CD4-positive, alpha-beta T cell treated with Interferon alpha-2 for 1 hour (primary cell): ENCODE measurements at regions not wholly inside any gene's neighbourhood (a gene's known extent, or its start where the extent isn't known, plus 50 kb on each side); places are given as distances from the start of the nearest gene placed in this dataset.
"Not testable (repeated sequence)": the region's sequence is repeated elsewhere in the genome, so short reads cannot be mapped to it uniquely, and the experiment has no call there.

Experiments used
- DNase-seq, 2 donors: peaks; one replicate each; pipeline ENCODE4 v3.0.0-alpha.2; 2020 to 2022

- DNase-seq, result no peak
Measured at GRCh38 chr7:65453341-65454030, 79.8 kb downstream of the ZNF92 start.

- no peak for DNase-seq
Measured at GRCh38 chr7:65454469-65454868, 80.8 kb downstream of the ZNF92 start.

GRCh38 chr7:65455050-65455449 is 81.4 kb downstream of the ZNF92 start:
- DNase-seq, result not testable (repeated sequence)

GRCh38 chr7:65457705-65458104 is 84.0 kb downstream of the ZNF92 start:
- no peak for DNase-seq

GRCh38 chr7:65459438-65459837 is 85.8 kb downstream of the ZNF92 start:
- DNase-seq, result no peak

- DNase-seq, result no peak
Measured at GRCh38 chr7:65462148-65462716, 88.6 kb downstream of the ZNF92 start.

- no peak for DNase-seq
Measured at GRCh38 chr7:65463184-65463583, 89.5 kb downstream of the ZNF92 start.

GRCh38 chr7:65469919-65470558 is 96.4 kb downstream of the ZNF92 start:
- not testable (repeated sequence) for DNase-seq

- no peak for DNase-seq
Measured at GRCh38 chr7:65471587-65471986, 97.9 kb downstream of the ZNF92 start.

- no peak for DNase-seq
Measured at GRCh38 chr7:65475040-65475726, 101.5 kb downstream of the ZNF92 start.

GRCh38 chr7:65475734-65476319 is 102.2 kb downstream of the ZNF92 start:
- DNase-seq, result peak; percentile 48 to 65

GRCh38 chr7:65477326-65477725 is 103.7 kb downstream of the ZNF92 start:
- DNase-seq, result no peak

GRCh38 chr7:65489260-65489767 is 115.7 kb downstream of the ZNF92 start:
- no peak for DNase-seq

GRCh38 chr7:65496697-65497096 is 123.0 kb downstream of the ZNF92 start:
- not testable (repeated sequence) for DNase-seq

GRCh38 chr7:65503434-65504152 is 129.9 kb downstream of the ZNF92 start:
- DNase-seq, result no peak

GRCh38 chr7:65504504-65505319 is 131.1 kb downstream of the ZNF92 start:
- not testable (repeated sequence) for DNase-seq

GRCh38 chr7:65505320-65505633 is 131.6 kb downstream of the ZNF92 start:
- not testable (repeated sequence) for DNase-seq

GRCh38 chr7:65508581-65509367 is 135.1 kb downstream of the ZNF92 start:
- DNase-seq, result not testable (repeated sequence)

- DNase-seq, result peak in 1 of 2 donors; percentile 24
Measured at GRCh38 chr7:65509368-65510186, 135.9 kb downstream of the ZNF92 start.

- not testable (repeated sequence) for DNase-seq
Measured at GRCh38 chr7:65510187-65510538, 136.5 kb downstream of the ZNF92 start.
